ENCODE measurements at regions not wholly inside any gene's neighbourhood (a gene's known extent, or its start where the extent isn't known, plus 50 kb on each side); places are given as distances from the start of the nearest gene placed in this dataset.

DNA sequence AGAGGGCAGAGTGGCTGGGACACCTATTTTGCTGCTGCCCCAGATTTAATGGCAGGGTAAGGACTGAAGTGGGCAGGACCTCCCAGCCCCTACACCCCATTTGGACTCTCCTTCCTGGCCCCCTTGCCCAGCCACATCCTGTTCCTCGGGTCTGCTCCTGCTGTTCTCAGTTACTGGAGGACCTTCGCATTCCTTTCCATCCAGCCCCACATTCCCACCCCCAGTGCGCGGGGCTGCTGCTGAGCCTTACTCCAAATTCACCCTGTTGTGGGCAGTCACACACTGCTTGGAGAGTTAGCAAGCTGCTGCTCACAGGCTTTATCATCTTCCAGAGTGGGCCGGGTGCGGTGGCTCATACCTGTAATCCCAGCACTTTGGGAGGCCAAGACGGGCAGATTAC lies 75.2 kb upstream of the SLC14A2 start:
- no peak for TF ChIP-seq POLR2A (IDR thresholded peaks at IDR 0.05; ENCODE audit: low read depth, low read length)
- no peak for DNase-seq (ENCODE audit: insufficient read length, low spot score)
- no peak for FAIRE-seq

DNA sequence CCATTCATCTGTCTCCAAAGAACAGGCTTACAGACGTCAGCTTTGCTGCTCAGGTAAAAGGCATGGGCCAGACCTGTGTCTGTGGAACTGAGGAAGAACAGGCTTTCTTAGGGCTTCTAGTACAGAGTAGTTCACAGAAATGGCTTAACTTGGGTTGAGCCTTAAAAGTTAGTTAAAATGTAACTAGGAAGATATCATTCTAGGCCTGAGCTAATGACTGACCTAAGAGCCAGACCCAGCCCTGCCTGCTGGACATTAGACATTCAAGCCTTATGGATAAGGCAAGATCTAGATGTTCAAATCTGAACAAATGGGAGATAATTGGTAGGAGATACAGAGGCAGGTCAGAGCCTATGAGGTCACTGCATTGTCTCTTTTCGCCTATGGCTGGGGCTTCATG lies 73.9 kb upstream of the SLC14A2 start:
- no peak for TF ChIP-seq POLR2A (IDR thresholded peaks at IDR 0.05; ENCODE audit: low read depth, low read length)
- DNase-seq (ENCODE audit: insufficient read length, low spot score) = no peak

DNA sequence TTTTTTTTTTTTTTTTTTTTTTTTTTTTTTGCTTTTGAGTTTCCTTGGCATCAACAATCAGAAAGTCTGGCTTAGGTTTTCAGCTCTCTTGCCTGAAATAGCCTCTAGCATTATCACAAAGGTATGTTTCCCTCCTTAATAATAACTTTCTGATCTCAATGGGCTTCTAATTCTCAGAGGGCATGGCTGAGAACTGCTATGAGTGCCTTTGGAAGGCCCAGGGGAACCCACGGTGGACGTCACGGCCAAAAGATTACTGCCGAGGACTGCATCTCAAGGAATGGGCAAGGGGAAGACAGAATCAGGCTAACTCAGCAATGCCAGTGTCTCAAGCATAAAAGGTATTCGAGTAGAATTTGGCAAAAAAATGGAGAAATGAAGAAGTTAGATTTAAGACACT lies 73.2 kb upstream of the SLC14A2 start:
- FAIRE-seq (no peak), DNase-seq (ENCODE audit: insufficient read length, low spot score) (no peak)
- TF ChIP-seq POLR2A (IDR thresholded peaks at IDR 0.05; ENCODE audit: low read depth, low read length) = no peak

More for the DNA sequence above, 73.9 kb upstream of the SLC14A2 start:
- no peak for FAIRE-seq

DNA sequence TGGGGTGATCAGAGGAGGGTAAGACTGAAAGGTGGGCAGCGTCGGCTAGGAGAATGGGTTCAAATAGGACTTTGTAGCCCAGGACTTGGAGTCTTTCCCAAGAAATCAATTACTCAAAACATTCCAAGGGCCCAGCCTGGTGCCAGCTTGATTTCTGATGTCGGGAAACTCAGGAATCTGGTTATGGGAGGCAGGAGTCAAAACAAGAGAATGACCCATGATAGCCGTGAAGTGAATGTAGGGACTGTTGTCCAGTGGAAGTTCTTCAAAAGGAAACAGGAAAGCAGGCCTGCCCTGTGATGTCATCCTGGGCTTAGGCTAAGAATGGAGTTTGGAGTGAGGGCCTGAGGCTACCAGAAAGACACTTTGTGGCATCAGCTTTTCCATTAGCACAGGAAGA lies 67.4 kb upstream of the SLC14A2 start:
- no peak for FAIRE-seq
- no peak for DNase-seq (ENCODE audit: insufficient read length, low spot score)
- TF ChIP-seq POLR2A (IDR thresholded peaks at IDR 0.05; ENCODE audit: low read depth, low read length) = no peak

DNA sequence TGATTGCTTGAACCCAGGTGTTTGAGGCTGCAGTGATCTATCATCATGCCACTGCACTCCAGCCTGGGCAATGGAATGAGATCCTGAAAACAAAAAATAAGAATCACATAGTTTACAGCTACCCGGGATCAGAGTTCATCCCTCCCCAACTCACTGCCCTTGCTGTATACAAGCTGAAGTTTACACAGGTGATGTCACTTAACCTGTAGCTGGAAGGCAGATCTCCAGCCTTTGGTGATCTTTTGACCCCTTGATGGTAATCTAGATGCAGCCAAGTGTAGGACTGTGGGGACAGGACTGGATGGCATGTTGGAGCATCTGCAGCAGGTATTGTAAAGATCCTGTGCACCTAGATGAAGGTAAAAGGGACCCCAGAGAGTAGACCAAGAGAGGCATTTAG lies 66.7 kb upstream of the SLC14A2 start:
- TF ChIP-seq POLR2A (IDR thresholded peaks at IDR 0.05; ENCODE audit: low read depth, low read length) = no peak
- FAIRE-seq (no peak), DNase-seq (ENCODE audit: insufficient read length, low spot score) (no peak)

DNA sequence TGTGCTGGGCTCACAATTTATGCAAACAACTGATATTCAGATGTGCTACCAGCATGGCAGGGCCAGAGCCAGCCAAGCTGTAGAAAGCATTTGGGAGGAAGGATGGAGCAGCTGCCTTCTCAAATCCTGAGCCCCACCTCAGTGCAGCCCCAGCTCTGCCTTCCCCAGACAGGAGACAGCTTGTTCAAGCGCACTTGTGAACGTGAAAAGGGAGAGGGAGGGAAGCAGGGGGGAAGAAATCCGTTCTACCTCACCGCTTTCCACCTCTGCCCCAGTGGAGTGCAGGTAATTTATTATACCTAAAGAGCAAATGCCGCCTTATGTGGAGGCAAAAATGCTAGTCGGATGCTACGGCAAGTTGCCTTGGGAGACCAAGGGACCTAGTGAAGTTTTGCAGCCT lies 66.0 kb upstream of the SLC14A2 start:
- DNase-seq (ENCODE audit: insufficient read length, low spot score) (no peak), FAIRE-seq (no peak)
- TF ChIP-seq POLR2A (IDR thresholded peaks at IDR 0.05; ENCODE audit: low read depth, low read length) = no peak

DNA sequence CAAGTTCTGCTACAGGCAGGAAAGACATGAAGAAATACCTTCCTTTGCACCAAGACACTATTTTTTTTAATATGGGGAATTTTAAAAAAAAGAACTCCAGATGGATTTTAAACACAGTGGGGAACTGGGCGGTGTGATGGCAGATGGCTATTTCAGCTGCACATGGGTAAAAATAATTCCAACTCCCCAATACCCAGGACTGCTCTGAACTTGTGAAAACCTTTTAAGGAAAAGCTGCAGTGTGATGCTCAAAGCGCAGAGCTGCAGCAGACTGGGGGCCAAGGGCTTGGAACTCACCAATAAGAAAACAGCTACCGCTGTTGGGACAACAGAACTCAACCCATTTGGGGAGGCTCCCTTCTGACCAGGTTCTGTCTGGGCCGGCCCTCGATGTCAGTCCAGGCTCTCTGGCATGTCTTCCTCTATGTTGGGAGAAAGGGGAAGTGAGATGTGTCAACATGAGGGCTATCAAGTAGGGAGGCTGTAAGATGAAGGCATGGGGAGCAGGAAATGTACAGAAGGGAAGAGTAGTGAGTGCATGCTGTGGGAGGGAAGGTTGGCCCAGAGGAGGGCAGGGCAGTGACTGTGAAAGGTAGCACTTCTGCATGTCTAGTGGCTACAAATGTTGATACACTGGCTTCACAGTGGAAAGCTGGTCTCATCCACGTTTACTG lies 64.0 kb upstream of the SLC14A2 start:
- TF ChIP-seq POLR2A (IDR thresholded peaks at IDR 0.05; ENCODE audit: low read depth, low read length) = no peak
- FAIRE-seq (no peak), DNase-seq (ENCODE audit: insufficient read length, low spot score) (no peak)

DNA sequence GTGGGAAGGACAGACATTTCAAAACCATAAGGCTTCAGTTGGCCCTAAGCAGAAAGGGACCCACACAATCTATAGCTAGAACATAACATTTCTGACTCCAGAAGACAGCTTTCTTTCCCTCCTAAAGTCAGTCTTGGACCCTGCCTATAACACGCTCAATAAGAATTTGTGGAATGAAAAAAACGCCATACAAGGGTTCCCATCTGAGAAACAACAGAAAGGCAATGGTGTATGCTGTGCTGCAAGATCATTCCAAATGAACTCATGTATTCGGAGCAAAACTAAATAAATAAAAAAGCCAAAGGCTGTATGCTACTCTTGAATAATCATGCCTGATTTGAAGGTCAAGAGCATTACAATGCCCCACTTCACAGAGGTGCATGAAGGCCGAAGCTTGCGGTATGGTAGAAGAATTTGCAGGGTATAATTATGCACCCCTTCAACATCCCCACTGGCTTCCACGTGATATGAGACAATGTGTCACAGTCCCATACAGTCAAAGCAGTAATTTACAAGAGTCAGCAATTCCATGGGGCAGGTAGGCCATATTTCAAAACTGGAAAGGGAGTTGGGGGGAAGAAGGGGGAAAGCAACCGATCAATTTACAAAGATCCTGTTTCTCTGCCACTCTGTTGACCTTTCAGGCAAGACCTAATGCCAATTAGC lies 61.4 kb upstream of the SLC14A2 start:
- FAIRE-seq (no peak), DNase-seq (ENCODE audit: insufficient read length, low spot score) (no peak)
- no peak for TF ChIP-seq POLR2A (IDR thresholded peaks at IDR 0.05; ENCODE audit: low read depth, low read length)

DNA sequence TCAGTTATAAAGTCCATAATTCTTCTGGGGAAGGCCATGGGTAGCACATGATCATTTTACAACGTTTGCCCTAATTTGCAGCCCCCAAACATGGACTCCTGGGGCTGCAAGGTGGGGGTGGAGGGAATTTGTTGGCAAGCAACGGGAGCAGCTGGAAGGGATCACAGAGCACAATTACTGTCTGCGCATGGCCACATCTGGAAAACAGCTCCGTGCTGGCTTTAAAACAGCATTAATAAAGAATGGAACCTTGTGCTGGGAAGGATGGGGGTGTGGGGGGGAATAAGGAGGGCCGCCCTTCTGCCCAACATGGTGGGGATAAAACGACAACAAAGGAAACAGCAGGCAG lies 60.9 kb upstream of the SLC14A2 start:
- TF ChIP-seq POLR2A (IDR thresholded peaks at IDR 0.05; ENCODE audit: low read depth, low read length) = no peak
- DNase-seq (ENCODE audit: insufficient read length, low spot score) (no peak), FAIRE-seq (no peak)

DNA sequence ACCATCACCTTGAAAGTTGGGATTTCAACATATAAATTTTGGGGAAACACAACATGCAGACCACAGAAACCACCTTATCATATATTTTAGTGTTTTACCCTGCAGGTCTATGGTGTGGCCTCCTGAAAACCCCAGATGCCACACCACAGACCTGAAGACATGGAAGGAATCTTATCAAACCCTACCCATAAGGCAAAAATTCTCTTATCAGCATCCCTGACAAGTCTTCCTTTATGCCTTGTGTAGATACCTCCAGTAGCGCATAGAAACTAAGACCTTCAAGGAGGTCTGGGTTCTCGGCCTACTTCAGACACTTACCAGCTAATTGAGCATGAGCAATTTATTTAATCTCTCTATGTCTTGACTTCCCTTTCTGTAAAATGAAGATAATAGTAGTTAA lies 59.1 kb upstream of the SLC14A2 start:
- DNase-seq (ENCODE audit: insufficient read length, low spot score) (no peak), FAIRE-seq (no peak)
- TF ChIP-seq POLR2A (IDR thresholded peaks at IDR 0.05; ENCODE audit: low read depth, low read length) = no peak

DNA sequence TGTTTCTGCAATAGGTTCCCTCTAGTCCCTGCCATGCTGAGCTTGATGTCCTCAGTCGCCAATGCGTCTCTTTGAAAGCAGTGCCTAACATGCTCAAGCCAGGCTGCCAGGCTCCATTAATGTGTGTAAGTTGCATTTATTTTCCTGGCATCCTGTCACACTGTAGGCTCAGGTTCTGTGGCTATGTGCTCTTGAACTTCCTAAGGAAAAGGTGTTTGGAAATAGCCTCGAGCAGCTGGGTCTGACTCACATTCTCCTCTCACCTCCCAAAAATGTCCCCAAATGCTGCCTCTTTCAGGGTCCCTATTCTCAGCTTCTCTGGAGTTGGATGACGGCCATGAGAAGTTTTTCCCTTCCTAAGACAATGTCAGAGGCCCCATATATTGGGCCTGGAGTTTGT lies 58.0 kb upstream of the SLC14A2 start:
- DNase-seq (ENCODE audit: insufficient read length, low spot score) (no peak), FAIRE-seq (no peak)
- no peak for TF ChIP-seq POLR2A (IDR thresholded peaks at IDR 0.05; ENCODE audit: low read depth, low read length)

DNA sequence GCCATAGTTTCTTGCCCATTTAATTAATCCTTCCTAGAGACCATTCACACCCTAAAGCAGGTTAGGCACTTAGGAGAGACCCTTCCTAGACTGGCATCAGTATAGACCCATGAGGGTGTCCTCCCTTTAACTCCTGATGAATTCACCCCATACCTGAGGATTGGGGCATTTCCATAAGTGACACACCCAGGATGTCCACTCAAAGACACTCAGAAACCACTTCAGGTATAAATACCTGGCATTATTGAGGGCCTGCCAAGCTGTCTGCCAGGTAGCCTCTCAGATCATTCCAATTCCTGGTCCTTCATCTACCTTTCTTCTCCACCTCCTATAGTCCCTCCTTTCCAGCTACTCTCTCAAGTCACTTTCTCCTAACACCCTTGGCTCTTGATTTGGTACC lies 57.5 kb upstream of the SLC14A2 start:
- DNase-seq (ENCODE audit: insufficient read length, low spot score) (no peak), FAIRE-seq (no peak)
- no peak for TF ChIP-seq POLR2A (IDR thresholded peaks at IDR 0.05; ENCODE audit: low read depth, low read length)

DNA sequence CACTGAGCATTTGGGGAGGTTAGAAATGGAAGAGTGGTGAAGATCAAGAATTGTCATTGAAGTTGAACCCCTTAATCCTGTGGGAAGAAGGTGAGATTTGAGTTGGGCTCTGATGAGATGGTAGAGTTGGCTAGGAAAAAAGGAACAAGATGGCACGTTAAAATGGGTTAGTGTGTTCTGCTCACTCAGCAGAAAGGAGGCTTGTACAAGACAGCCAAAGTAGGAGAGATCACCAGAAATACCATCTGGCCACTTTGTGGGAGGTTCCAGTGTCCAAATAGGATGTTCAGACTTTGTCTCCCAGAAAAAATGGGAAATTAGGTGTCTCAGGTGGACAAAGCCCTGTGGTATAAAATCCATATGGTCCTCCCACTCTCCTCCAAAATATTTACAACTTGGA lies 56.0 kb upstream of the SLC14A2 start:
- TF ChIP-seq POLR2A (IDR thresholded peaks at IDR 0.05; ENCODE audit: low read depth, low read length) = no peak
- FAIRE-seq (no peak), DNase-seq (ENCODE audit: insufficient read length, low spot score) (no peak)

DNA sequence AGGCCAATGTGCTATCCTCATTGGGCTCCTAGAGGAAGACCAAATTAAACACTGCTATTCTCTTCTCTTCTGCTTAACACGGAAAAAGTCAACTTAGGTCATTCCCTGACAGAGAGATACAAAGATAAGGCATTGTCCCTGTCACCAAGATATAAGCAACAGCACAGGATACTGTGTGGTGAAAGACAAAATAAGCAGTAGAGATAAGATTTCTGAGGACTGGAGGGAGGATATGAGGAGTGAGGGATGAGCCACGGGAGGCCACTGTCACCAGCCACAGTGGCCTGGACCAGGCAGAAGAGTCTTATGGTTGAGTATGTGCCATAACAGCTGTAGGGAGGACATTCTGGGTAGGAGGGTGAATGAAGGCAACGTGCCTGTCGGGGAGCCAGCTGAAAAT lies 54.4 kb upstream of the SLC14A2 start:
- DNase-seq (ENCODE audit: insufficient read length, low spot score) = no peak
- no peak for FAIRE-seq
- no peak for TF ChIP-seq POLR2A (IDR thresholded peaks at IDR 0.05; ENCODE audit: low read depth, low read length)

Measured in H54 (cell line).